Adipocyte (in vitro differentiated cells): ENCODE measurements at regions not wholly inside any gene's neighbourhood (a gene's known extent, or its start where the extent isn't known, plus 50 kb on each side); places are given as distances from the start of the nearest gene placed in this dataset.

Source experiments
- DNase-seq: peaks from one replicate; pipeline ENCODE4 v3.0.0-alpha.2; 2015; ENCODE audit warnings: low read depth
- H3K27me3 ChIP-seq: replicated peaks from 2 replicates; pipeline ENCODE4 v1.7.0; 2013; ENCODE audit warnings: mild to moderate bottlenecking, low read length, moderate library complexity; ENCODE audit not compliant: control insufficient read depth, insufficient read depth
- H3K36me3 ChIP-seq: 2 replicates; pipeline ENCODE4 v1.7.0; 2013; ENCODE audit warnings: low read length, mild to moderate bottlenecking, moderate library complexity; ENCODE audit not compliant: control insufficient read depth, insufficient read depth, severe bottlenecking
- H3K4me1 ChIP-seq: 2 replicates; pipeline ENCODE4 v1.7.0; 2013; ENCODE audit warnings: mild to moderate bottlenecking, low read length, moderate library complexity; ENCODE audit not compliant: control insufficient read depth, insufficient read depth
- H3K4me3 ChIP-seq: 2 replicates; pipeline ENCODE4 v1.7.0; 2013; ENCODE audit warnings: mild to moderate bottlenecking, low read length, moderate library complexity
- H3K9ac ChIP-seq: 2 replicates; pipeline ENCODE4 v1.7.0; 2013; ENCODE audit warnings: mild to moderate bottlenecking, low read length, moderate library complexity
- H3K9me3 ChIP-seq: 2 replicates; pipeline ENCODE4 v1.7.0; 2013; ENCODE audit warnings: mild to moderate bottlenecking, low read length, moderate library complexity; ENCODE audit not compliant: control insufficient read depth

DNA sequence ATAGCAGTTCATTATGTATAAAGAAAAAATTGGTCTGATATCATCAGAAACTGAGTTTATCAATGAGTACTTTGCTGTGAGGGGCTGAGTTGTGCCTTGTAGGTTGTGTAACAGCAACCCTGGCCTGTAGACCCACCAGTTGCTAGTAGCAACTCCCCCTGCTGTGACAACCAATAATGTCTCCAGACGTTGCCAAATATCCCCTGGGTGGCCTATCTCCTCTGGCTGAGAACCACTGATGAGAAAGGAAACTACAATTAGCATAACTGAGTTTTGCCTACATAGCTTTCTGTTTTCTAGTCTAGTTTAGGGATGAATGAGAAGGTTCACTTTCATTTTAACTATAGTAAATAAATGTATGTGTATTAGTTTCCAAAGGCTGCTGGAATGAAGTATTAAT lies 234.1 kb downstream of the CPE start:
- Histone ChIP-seq H3K9ac (no peak overlapping the region), H3K4me1 (peaks cover 8% of the 10 kb centered on the region), H3K4me3 (no peak overlapping the region), H3K9me3 (no peaks in the 10 kb centered on the region), H3K27me3 (no peaks in the 10 kb centered on the region), H3K36me3 (no peaks in the 10 kb centered on the region)
- no peak for DNase-seq

GRCh38 chr4:165613581-165613980 lies 234.8 kb downstream of the CPE start:
- DNase-seq, result no peak
- Histone ChIP-seq H3K9ac (no peak overlapping the region), H3K4me3 (no peak overlapping the region), H3K9me3 (no peaks in the 10 kb centered on the region), H3K36me3 (no peaks in the 10 kb centered on the region), H3K4me1 (peaks cover 8% of the 10 kb centered on the region), H3K27me3 (no peaks in the 10 kb centered on the region)

GRCh38 chr4:165620913-165621312 lies 242.1 kb downstream of the CPE start:
- Histone ChIP-seq H3K4me1 (peaks cover 7% of the 10 kb centered on the region), H3K4me3 (no peak overlapping the region)

GRCh38 chr4:165621983-165622382 lies 243.2 kb downstream of the CPE start:
- Histone ChIP-seq H3K4me1 (peaks cover 12% of the 10 kb centered on the region), H3K36me3 (no peaks in the 10 kb centered on the region), H3K9me3 (no peaks in the 10 kb centered on the region), H3K9ac (no peak overlapping the region), H3K27me3 (no peaks in the 10 kb centered on the region), H3K4me3 (no peak overlapping the region)
- DNase-seq, result no peak

More at GRCh38 chr4:165620913-165621312, 242.1 kb downstream of the CPE start:
- Histone ChIP-seq H3K9me3 (no peaks in the 10 kb centered on the region), H3K9ac (no peak overlapping the region), H3K36me3 (no peaks in the 10 kb centered on the region), H3K27me3 (no peaks in the 10 kb centered on the region)
- DNase-seq, result no peak

DNA sequence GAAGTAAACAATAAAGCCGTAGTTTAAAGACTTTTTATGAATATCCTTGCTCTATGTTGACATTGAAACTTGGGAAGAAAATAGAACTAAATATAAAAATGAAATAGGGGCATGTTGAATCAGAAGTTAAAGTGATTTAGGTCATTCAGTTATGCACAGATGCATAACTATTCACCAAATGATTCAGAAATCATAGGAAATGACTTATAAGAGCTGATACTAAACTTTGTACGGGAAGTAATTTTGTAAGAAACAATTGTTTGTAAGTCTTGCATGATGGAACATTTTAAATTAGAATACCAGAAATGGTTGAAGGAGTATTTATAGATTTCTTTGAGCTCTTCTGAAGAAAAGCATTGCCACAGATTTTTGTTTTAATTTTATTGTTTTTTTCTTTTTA lies 246.5 kb downstream of the CPE start:
- Histone ChIP-seq H3K4me3 (no peak overlapping the region), H3K27me3 (no peaks in the 10 kb centered on the region), H3K4me1 (peaks cover 12% of the 10 kb centered on the region), H3K9me3 (no peaks in the 10 kb centered on the region), H3K9ac (no peak overlapping the region), H3K36me3 (no peaks in the 10 kb centered on the region)
- DNase-seq, result no peak

- no peak for DNase-seq
- peaks cover 13% of the 10 kb centered on the region for H3K4me1 ChIP-seq
- H3K9me3 ChIP-seq, result no peaks in the 10 kb centered on the region
- H3K36me3 ChIP-seq, result no peaks in the 10 kb centered on the region
- no peak overlapping the region for H3K4me3 ChIP-seq
- H3K27me3 ChIP-seq, result no peaks in the 10 kb centered on the region
- H3K9ac ChIP-seq, result no peak overlapping the region
These were observed 246.7 kb upstream of the TLL1 start for GRCh38 chr4:165626316-165626715.

- no peak for DNase-seq
- Histone ChIP-seq H3K9me3 (no peaks in the 10 kb centered on the region), H3K36me3 (no peaks in the 10 kb centered on the region), H3K4me3 (no peak overlapping the region), H3K4me1 (peaks cover 21% of the 10 kb centered on the region), H3K9ac (no peak overlapping the region), H3K27me3 (no peaks in the 10 kb centered on the region)
These were observed 245.9 kb upstream of the TLL1 start for GRCh38 chr4:165627128-165627527.

DNA sequence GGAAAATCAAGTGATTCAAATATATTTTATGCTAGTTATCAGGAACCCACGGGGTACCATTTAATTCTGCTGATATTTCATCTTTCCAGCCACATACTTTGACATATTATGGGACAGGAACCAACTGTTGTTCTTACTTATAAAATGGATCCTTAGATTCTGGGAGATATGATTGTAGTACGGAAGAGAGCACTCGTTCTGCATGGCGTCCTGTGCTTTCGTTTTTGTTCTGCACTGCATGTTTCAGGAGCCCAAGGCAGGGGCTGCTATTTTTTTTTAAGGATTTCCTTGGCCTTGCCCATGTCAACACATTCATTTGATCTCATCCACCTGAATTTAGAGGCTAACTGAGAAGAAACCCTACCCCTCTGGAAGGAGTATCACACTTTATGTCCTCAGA lies 245.5 kb upstream of the TLL1 start:
- DNase-seq, result no peak
- H3K27me3 ChIP-seq, result no peaks in the 10 kb centered on the region
- H3K9me3 ChIP-seq, result no peaks in the 10 kb centered on the region
- H3K9ac ChIP-seq, result no peak overlapping the region
- H3K4me1 ChIP-seq, result peaks cover 21% of the 10 kb centered on the region
- no peak overlapping the region for H3K4me3 ChIP-seq
- H3K36me3 ChIP-seq, result no peaks in the 10 kb centered on the region

- Histone ChIP-seq H3K9ac (no peak overlapping the region), H3K9me3 (no peaks in the 10 kb centered on the region), H3K4me1 (peaks cover 21% of the 10 kb centered on the region), H3K4me3 (no peak overlapping the region), H3K27me3 (no peaks in the 10 kb centered on the region), H3K36me3 (no peaks in the 10 kb centered on the region)
- DNase-seq, result no peak
These were observed 244.5 kb upstream of the TLL1 start for GRCh38 chr4:165628572-165628971.

DNA sequence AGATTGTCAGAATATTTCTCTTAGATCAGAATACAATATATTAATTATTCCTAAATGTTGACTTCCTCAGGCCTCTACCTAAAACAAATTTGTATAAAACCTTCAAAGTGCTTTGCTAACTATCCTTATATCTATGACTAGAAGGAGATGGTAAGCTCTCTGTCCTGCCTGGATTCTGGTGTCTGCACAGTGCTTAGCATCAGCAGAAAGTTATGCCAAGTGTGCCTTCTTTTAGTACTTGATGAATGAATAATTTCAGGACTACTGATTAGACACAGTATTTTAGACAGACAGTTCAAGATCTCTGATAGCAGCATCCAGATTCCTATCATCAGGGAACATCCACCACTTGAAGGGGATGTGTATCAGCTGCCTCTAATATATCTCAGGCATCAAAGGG lies 242.4 kb upstream of the TLL1 start:
- DNase-seq, result no peak
- H3K4me1 ChIP-seq, result peaks cover 16% of the 10 kb centered on the region
- H3K9ac ChIP-seq, result no peak overlapping the region
- no peaks in the 10 kb centered on the region for H3K36me3 ChIP-seq
- no peak overlapping the region for H3K4me3 ChIP-seq
- H3K9me3 ChIP-seq, result peaks cover 5% of the 10 kb centered on the region
- no peaks in the 10 kb centered on the region for H3K27me3 ChIP-seq

- H3K4me3 ChIP-seq, result no peak overlapping the region
- H3K27me3 ChIP-seq, result no peaks in the 10 kb centered on the region
- H3K4me1 ChIP-seq, result peaks cover 9% of the 10 kb centered on the region
- no peak for DNase-seq
- no peak overlapping the region for H3K9ac ChIP-seq
- H3K9me3 ChIP-seq, result peaks cover 5% of the 10 kb centered on the region
- H3K36me3 ChIP-seq, result no peaks in the 10 kb centered on the region
These were observed 241.7 kb upstream of the TLL1 start for GRCh38 chr4:165631208-165631894.

DNA sequence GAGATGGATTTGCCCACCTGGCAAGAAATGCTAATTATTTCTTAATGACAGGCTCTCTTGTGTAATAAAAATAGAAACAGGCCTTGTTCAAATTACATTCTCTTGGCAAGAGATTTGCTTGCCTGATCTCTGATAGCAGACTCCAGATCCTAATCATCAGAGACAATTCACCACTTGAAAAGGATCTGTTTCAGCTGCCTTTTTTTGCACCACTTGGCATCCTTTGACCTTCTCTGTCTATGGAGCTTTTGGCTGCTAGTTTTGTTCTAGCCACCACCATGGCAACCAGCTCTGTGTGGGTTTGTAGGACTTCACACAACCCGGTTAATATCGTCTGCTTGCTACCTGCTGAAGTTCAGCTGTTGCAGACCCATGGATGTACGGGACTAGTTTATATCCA lies 241.1 kb upstream of the TLL1 start:
- DNase-seq, result no peak

More for the DNA sequence above, 241.1 kb upstream of the TLL1 start:
- no peaks in the 10 kb centered on the region for H3K27me3 ChIP-seq
- H3K4me3 ChIP-seq, result no peak overlapping the region
- H3K9ac ChIP-seq, result no peak overlapping the region
- H3K36me3 ChIP-seq, result no peaks in the 10 kb centered on the region
- peaks cover 5% of the 10 kb centered on the region for H3K9me3 ChIP-seq
- H3K4me1 ChIP-seq, result peaks cover 9% of the 10 kb centered on the region
